Fibroblast of lung (primary cell): ENCODE measurements at regions not wholly inside any gene's neighbourhood (a gene's known extent, or its start where the extent isn't known, plus 50 kb on each side); places are given as distances from the start of the nearest gene placed in this dataset.

Experiments used
- CTCF ChIP-seq, 2 donors: IDR thresholded peaks in 1 of 2; conservative IDR thresholded peaks in 1 of 2; 1 replicate in 1 of 2; 2 replicates in 1 of 2; pipeline ENCODE4 v1.5.1; 2011 to 2012; ENCODE audit warnings: low read length in 2 of 2, control low read depth in 1 of 2, inconsistent platforms in 1 of 2, low read depth in 1 of 2, mild to moderate bottlenecking in 1 of 2
- EZH2 ChIP-seq: IDR thresholded peaks from 2 replicates; pipeline ENCODE4 v1.5.1; 2012; ENCODE audit warnings: low read length, control low read depth, mild to moderate bottlenecking; ENCODE audit errors: missing control alignments

GRCh38 chr18:37754141-37754540, 188.5 kb upstream of the CELF4 start:
- TF ChIP-seq CTCF (conservative IDR thresholded peaks at IDR 0.05 in 1 of 2, IDR thresholded peaks at IDR 0.05 in 1 of 2; ENCODE audit: low read depth in 1 of 2, low read length in 2 of 2) (no peak), EZH2 (no peak)
